NCI-H748 (cell line): ENCODE measurements at regions not wholly inside any gene's neighbourhood (a gene's known extent, or its start where the extent isn't known, plus 50 kb on each side); places are given as distances from the start of the nearest gene placed in this dataset.

ENCODE experiments used
- DNase-seq: peaks from one replicate; lab custom pipeline; 2025; ENCODE audit not compliant: unreplicated experiment; lab: John Stamatoyannopoulos, UW

DNA sequence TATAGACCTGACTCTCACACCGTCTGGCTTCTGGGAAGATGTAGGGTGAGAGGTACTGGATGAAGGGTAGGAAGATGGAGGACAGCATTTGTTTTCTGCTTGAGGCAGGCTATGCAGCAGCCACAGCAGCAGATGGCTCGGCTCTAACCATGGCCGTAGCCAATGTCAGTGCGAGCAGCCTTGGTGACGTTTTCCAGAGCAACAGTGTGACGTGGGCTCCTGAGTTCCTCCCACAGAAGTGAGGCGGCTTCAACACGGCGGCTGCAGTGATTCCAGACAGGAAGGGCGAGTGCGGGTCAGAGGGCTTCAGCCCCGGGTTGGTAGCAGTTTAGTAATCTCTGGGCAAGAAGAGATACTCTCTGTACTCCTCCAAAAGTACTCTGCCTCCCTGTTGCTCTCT, 133.0 kb upstream of the MYT1L start:
- DNase-seq = peak; percentile 30

DNA sequence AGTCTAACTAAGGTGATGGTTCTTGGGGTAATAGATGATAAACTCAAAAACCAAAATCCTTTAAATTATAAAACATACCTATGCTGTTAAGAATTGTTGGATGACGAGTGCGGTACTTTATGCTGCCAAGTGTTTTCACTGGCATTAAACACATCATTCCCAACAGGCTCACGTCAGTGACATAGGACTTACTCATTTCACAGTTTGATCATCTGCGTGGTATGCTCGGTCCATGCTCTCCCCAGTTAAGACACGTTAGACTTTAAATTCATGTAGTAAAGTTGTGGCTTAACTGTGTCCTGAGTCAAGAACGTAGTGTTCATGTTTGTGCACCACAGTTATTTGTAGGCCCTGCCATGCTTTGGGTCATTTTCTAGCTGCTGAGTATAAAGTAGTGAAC, 125.6 kb upstream of the MYT1L start:
- DNase-seq = no peak

- DNase-seq = no peak
Observed at GRCh38 chr2:2455151-2455550, 124.1 kb upstream of the MYT1L start.

- no peak for DNase-seq
Observed at GRCh38 chr2:2452961-2453360, 121.9 kb upstream of the MYT1L start.

DNA sequence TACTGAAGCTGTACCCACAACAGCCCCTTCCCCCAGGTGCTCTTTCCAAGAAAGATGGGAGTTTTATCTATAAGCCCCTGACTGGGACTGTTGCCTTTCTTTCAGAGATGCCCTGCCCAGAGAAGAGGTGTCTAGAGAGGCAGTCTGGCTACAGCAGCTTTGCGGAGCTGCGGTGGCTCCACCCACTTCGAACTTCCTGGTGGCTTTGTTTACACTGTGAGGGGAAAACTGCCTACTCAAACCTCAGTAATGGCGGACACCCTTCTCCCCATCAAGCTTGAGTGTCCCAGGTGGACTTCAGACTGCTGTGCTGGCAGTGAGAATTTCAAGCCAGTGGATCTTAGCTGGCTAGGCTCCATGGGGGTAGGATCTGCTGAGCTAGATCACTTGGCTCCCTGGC, 120.2 kb upstream of the MYT1L start:
- peak; percentile 33 for DNase-seq

DNA sequence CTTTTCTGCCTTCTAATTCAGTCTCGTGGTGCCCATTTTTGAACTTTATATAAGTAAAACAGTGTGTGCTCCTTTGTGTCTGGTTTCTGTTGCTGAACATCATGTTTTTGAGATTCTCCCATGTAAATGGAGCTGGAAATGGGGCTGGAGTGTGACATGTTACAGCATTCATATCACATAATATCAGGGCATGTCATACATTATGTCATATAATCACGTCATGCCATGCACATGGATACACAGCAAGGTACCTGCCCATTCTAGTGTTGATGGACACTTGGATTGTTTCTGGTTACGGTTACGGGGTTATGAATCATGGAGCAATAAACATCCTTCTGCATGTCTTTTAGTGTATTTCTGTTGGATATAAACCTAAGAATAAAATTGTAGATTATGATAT, 117.1 kb upstream of the MYT1L start:
- no peak for DNase-seq

- DNase-seq = no peak
Observed at GRCh38 chr2:2422621-2423020, 91.5 kb upstream of the MYT1L start.

DNA sequence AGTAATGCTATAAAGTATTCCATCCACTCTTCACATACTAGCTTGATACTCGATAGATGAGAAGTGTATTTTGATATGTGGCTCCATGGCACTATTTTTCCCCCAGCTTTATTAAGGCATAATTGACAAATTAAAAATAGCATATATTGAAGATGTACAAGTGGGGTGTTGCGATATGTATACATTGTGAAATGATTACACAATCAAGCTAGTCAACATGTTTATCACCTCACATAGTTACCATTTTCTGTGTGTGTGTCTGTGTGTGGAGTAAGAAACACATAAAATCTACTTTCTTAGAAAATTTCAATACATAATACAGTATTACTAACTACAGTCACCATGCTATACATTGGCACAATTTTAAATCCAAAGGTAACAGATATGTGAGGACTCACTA, 82.5 kb upstream of the MYT1L start:
- DNase-seq = no peak

GRCh38 chr2:2410987-2411386, 79.9 kb upstream of the MYT1L start:
- no peak for DNase-seq

DNA sequence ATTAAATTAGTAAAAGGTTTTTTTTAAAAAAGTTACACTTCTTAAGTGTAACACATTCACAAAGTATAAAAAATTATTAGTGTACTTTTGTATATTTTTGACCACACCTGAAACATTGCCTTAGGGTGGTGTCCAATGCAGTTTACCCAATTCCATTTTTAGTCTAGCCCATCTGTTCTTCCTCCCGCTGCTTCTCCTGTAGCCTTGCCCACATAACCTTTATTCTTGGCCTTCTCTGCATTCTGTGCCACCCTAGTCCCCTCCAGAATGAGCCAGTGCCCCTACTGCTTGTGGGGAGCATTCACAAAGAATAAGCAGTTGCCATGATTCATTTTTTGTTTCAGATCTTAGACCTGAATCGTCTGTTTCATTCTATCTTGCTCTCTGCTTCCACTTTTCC, 78.4 kb upstream of the MYT1L start:
- DNase-seq = no peak

DNA sequence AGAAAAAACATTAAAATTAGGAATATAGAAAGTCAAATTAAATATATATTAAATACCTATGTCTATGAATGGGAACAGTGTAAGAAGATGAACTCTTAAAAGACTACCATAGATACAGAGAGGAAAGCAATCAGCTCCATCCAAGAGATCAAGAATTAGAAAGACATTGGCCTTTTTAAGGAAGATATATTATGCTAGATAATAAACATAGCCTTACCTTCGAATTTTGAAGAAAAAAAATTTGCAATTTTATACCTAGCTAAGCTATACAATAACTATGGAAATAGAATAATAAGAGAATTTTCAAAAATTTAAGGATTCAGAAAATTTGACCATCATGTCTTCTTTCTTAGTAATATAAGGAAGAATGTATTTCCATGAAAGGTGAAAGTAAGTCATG, 74.7 kb upstream of the MYT1L start:
- no peak for DNase-seq

GRCh38 chr2:2400286-2401038, 69.4 kb upstream of the MYT1L start:
- DNase-seq = no peak

- no peak for DNase-seq
Observed at GRCh38 chr2:2399396-2399795, 68.3 kb upstream of the MYT1L start.

DNA sequence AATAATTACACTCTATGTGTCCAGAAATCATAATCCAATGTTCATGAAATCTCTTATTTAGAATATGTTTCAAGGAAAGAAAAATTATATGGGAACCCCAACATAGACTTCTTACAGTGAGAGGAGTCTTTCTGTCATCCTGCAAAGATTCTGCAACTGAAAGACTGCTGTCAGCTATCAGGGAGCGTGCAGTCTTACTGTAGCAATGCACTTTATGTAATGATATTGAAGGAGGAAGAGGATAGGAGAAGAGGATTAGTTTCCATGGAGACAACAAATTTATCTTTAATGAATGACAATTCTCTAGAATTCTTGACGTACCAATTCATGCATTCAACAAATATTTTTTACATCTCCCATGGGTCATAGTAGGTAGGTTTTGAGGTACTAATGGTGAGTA, 61.3 kb upstream of the MYT1L start:
- DNase-seq = no peak

GRCh38 chr2:2389215-2389614, 58.1 kb upstream of the MYT1L start:
- no peak for DNase-seq
